Suprapubic skin (tissue), 4 donors: ENCODE measurements at regions not wholly inside any gene's neighbourhood (a gene's known extent, or its start where the extent isn't known, plus 50 kb on each side); places are given as distances from the start of the nearest gene placed in this dataset.
"Not testable (repeated sequence)": the region's sequence is repeated elsewhere in the genome, so short reads cannot be mapped to it uniquely, and the experiment has no call there.

Experiments
- DNase-seq, 2 donors: peaks; one replicate each; pipeline ENCODE4 v3.0.0-alpha.2; 2019; ENCODE audit warnings: low spot score in 2 of 2
- H3K27ac ChIP-seq: fragments of 200-600 bp; sonication (generic); one replicate; pipeline ENCODE4 v1.5.1; 2019
- H3K27me3 ChIP-seq: fragments of 200-600 bp; sonication (generic); one replicate; pipeline ENCODE4 v1.5.1; 2019
- H3K36me3 ChIP-seq: fragments of 200-600 bp; sonication (generic); one replicate; pipeline ENCODE4 v1.5.1; 2019
- H3K4me1 ChIP-seq: fragments of 200-600 bp; sonication (generic); one replicate; pipeline ENCODE4 v1.5.1; 2019
- H3K4me3 ChIP-seq: fragments of 200-600 bp; sonication (generic); one replicate; pipeline ENCODE4 v1.5.1; 2019; ENCODE audit warnings: mild to moderate bottlenecking
- H3K9me3 ChIP-seq: fragments of 200-600 bp; sonication (generic); one replicate; pipeline ENCODE4 v1.5.1; 2019
- EP300 ChIP-seq: sonication (generic); formaldehyde crosslinking; IDR thresholded peaks from one replicate; pipeline ENCODE4 v1.6.1; 2017; ENCODE audit warnings: antibody characterized with exemption
- POLR2A ChIP-seq, 2 donors: fragments of 450-650 bp; IDR thresholded peaks; one replicate each; pipeline ENCODE4 v1.6.1; 2017; ENCODE audit warnings: antibody characterized with exemption in 2 of 2, mild to moderate bottlenecking in 2 of 2, moderate library complexity in 2 of 2
- POLR2AphosphoS5 ChIP-seq, 3 donors: sonication (generic); formaldehyde crosslinking; IDR thresholded peaks; one replicate each; pipeline ENCODE4 v1.6.1; 2017; ENCODE audit warnings: antibody characterized with exemption in 3 of 3
- WGBS: methylation state at CpG from one replicate; pipeline ENCODE4 v1.1.5; 2018; 5-methylcytosine and 5-hydroxymethylcytosine counted together
- TF ChIP-seq, protein P1 (sequence below), 2 donors: fragments of 200-600 bp in 1 of 2; fragments of 450-650 bp in 1 of 2; sonication (generic) in 1 of 2; IDR thresholded peaks; one replicate each; pipeline ENCODE4 v1.5.1; 2016 to 2019; ENCODE audit warnings: antibody characterized with exemption in 2 of 2, mild to moderate bottlenecking in 1 of 2, moderate library complexity in 1 of 2

DNA sequence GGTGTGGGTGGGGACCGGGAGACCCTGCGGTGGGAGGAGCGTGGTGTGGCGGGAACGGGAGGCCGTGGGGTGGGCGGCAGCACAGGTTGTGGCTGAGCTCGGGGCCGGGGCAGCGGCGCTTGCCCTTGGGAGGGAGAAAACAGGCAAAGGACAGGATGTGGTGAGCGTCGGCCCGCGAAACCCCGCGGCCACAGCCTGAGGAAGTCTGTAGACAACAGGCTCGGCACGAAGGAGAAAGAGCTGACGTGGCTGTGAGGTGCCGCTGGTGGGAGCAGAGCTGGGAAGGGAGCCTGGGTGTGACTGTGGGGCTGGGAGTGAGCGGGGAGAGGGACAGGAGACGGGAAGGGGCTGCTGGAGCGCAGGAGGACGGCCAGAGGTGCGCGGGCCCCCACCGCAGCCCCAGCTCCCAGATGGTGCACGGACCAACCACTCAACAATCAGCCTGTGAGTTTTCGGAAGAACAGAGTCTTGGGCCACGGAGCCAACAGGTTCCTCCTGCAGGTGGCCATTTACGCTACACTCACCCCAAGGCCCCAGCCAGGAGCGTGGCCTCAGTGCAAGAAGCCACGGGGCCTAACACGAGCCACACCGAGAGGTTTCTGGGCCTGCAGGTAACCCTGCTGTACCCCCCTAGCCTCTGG is 202.8 kb downstream of the DLL1 start:
- H3K4me3 ChIP-seq, result peak overlapping the region; percentile 14
- no peaks in the 10 kb centered on the region for H3K27me3 ChIP-seq
- no peak overlapping the region for H3K27ac ChIP-seq
- WGBS, result 81% methylated on average over 34 of the region's 36 CpGs
- peak; percentile 51 to 79 for DNase-seq
- no peaks in the 10 kb centered on the region for H3K9me3 ChIP-seq
- H3K4me1 ChIP-seq, result no peaks in the 10 kb centered on the region
- H3K36me3 ChIP-seq, result no peaks in the 10 kb centered on the region
- TF ChIP-seq EP300 (no peak), POLR2AphosphoS5 (IDR thresholded peaks at IDR 0.05) (no peak), POLR2A (IDR thresholded peaks at IDR 0.05) (no peak)
- TF ChIP-seq, protein P1, sequence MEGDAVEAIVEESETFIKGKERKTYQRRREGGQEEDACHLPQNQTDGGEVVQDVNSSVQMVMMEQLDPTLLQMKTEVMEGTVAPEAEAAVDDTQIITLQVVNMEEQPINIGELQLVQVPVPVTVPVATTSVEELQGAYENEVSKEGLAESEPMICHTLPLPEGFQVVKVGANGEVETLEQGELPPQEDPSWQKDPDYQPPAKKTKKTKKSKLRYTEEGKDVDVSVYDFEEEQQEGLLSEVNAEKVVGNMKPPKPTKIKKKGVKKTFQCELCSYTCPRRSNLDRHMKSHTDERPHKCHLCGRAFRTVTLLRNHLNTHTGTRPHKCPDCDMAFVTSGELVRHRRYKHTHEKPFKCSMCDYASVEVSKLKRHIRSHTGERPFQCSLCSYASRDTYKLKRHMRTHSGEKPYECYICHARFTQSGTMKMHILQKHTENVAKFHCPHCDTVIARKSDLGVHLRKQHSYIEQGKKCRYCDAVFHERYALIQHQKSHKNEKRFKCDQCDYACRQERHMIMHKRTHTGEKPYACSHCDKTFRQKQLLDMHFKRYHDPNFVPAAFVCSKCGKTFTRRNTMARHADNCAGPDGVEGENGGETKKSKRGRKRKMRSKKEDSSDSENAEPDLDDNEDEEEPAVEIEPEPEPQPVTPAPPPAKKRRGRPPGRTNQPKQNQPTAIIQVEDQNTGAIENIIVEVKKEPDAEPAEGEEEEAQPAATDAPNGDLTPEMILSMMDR (IDR thresholded peaks at IDR 0.05), result no peak

DNA sequence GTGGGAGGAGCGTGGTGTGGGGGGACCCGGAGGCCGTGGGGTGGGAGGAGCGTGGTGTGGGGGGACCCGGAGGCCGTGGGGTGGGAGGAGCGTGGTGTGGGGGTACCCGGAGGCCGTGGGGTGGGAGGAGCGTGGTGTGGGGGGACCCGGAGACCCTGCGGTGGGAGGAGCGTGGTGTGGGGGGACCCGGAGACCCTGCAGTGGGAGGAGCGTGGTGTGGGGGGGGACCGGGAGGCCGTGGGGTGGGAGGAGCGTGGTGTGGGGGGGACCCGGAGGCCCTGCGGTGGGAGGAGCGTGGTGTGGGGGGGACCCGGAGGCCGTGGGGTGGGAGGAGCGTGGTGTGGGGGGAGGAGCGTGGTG is 203.5 kb downstream of the DLL1 start:
- WGBS, result 92% methylated on average over 11 of the region's 25 CpGs

DNA sequence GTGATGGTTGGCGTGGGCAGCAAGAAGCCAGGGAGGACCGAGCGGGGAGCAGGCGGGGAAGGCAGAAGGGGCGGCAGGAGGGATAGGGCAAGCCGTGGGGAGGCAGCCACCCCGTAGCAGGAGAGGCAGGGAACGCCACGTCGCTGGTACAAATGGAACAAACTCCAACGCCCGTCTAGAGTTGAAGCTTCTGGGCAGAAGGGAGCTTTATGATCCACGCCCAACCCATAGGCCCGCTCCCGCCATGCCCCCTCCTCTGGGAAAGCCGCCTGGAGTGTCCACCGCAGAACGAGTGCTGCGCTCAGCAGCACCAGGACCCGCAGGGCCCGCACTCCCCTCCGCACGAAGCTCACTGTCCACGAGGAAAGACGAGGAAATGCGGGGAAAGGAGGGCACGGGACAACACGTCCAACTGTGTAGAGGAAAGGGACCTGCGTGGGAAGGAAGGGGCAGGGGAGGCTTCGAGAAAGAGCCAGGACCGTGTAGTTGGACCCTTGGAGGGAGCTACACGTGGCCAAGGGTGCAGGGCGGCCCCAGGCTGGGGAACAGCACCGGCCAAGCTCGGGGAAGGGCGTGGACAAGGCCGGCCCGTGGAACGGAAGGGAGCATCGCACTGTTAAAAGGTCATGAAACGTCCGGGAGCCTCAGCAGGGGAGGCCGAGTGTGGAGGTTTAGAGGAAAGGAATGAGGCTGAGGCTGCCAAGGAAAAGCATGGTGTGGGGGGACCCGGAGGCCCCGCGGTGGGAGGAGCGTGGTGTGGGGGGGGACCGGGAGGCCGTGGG is 204.0 kb downstream of the DLL1 start:
- DNase-seq, result peak; percentile 50 to 79
- Histone ChIP-seq H3K36me3 (no peaks in the 10 kb centered on the region), H3K4me1 (no peaks in the 10 kb centered on the region), H3K27me3 (peaks cover 4% of the 10 kb centered on the region), H3K27ac (no peak overlapping the region), H3K4me3 (no peak overlapping the region), H3K9me3 (no peaks in the 10 kb centered on the region)
- 95% methylated on average over 46 of the region's 49 CpGs for WGBS
- TF ChIP-seq POLR2AphosphoS5 (IDR thresholded peaks at IDR 0.05), result no peak
- no peak for TF ChIP-seq EP300
- no peak for TF ChIP-seq POLR2A (IDR thresholded peaks at IDR 0.05)
- TF ChIP-seq, protein P1 (IDR thresholded peaks at IDR 0.05), result no peak

More for the DNA sequence above, 203.5 kb downstream of the DLL1 start:
- peak; percentile 68 to 84 for DNase-seq
- not testable (repeated sequence) for H3K36me3 ChIP-seq, H3K27ac ChIP-seq, H3K27me3 ChIP-seq, H3K4me1 ChIP-seq, H3K4me3 ChIP-seq, H3K9me3 ChIP-seq

GRCh38 chr6:170085475-170086401 is 205.1 kb downstream of the DLL1 start:
- no peak overlapping the region for H3K27ac ChIP-seq
- no peak overlapping the region for H3K4me3 ChIP-seq
- H3K27me3 ChIP-seq, result peaks cover 14% of the 10 kb centered on the region
- WGBS, result 84% methylated on average over 25 of the region's 26 CpGs
- no peaks in the 10 kb centered on the region for H3K9me3 ChIP-seq
- H3K36me3 ChIP-seq, result no peaks in the 10 kb centered on the region
- TF ChIP-seq, protein P1 (IDR thresholded peaks at IDR 0.05), result no peak
- TF ChIP-seq POLR2A (IDR thresholded peaks at IDR 0.05) (no peak), EP300 (no peak), POLR2AphosphoS5 (IDR thresholded peaks at IDR 0.05) (no peak)
- DNase-seq, result peak; percentile 43 to 47
- no peaks in the 10 kb centered on the region for H3K4me1 ChIP-seq

DNA sequence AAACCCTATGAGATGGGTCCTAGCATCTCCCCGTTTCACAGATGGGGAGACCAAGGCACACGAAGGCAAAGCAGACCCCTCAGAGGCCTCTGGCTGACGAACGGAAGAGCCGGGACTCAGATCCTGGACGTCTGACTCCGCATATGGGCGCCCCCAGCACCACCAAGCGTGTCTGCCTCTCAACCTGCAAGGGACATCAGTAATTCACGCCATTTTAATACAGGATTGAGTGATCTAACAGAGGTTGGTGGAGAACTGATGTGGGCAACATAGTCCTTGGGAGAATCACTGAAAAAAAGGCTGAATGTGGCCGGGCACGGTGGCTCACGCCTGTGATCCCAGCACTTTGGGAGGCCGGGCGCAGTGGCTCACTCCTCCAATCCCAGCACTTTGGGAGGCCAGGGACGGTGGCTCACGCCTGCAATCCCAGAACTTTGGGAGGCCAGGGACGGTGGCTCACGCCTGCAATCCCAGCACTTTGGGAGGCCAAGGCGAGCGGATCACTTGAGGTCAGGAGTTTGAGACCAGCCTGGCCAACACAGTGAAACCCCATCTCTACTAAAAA is 206.6 kb downstream of the DLL1 start:
- peak; percentile 42 to 59 for DNase-seq
- TF ChIP-seq POLR2A (IDR thresholded peaks at IDR 0.05) (no peak), EP300 (no peak), POLR2AphosphoS5 (IDR thresholded peaks at IDR 0.05) (no peak)
- TF ChIP-seq, protein P1 (IDR thresholded peaks at IDR 0.05), result no peak
- Histone ChIP-seq H3K4me1 (no peaks in the 10 kb centered on the region), H3K4me3 (no peak overlapping the region), H3K27ac (no peak overlapping the region), H3K36me3 (no peaks in the 10 kb centered on the region), H3K27me3 (peaks cover 23% of the 10 kb centered on the region), H3K9me3 (no peaks in the 10 kb centered on the region)
- WGBS, result 94% methylated on average over 14 of the region's 21 CpGs
